Hematopoietic multipotent progenitor cell treated with erythropoietin and hydrocortisone succinate and interleukin-3 and kit ligand, for 8 days (in vitro differentiated cells): ENCODE measurements at regions not wholly inside any gene's neighbourhood (a gene's known extent, or its start where the extent isn't known, plus 50 kb on each side); places are given as distances from the start of the nearest gene placed in this dataset.

Experiments used
- DNase-seq: peaks from one replicate; pipeline ENCODE4 v3.0.0-alpha.2; 2015

DNA sequence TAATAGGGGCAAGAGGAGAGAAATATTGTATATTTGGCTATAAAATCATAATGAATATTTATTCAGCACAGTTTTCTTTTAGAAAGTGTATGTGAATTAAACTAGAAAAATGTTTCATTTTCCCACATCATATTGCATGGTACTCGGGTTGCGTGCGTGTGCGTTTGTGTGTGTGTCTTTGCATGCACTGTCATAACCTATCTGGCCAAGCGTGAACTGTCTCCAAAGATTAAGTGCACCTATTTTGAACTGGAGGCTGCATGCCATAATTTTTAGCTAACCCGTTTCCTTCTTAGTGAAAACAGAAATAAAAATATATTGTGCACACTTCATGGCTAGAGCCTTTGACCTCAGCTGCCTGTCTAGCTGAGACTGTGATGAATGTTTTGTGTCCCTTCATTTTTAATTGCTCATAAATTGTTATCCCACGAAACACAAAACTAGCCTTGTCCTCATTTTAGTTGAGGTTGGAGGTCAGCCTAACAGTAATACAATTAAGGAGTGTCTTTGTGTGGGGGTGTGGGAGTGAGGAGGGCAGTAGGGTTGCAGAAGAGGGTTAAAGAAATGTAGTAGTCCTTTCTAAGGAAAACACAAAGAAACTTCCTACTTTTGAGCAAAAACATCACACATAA is 336.1 kb upstream of the POU3F2 start:
- no peak for DNase-seq

GRCh38 chr6:98498866-98499265 is 335.5 kb upstream of the POU3F2 start:
- no peak for DNase-seq

DNA sequence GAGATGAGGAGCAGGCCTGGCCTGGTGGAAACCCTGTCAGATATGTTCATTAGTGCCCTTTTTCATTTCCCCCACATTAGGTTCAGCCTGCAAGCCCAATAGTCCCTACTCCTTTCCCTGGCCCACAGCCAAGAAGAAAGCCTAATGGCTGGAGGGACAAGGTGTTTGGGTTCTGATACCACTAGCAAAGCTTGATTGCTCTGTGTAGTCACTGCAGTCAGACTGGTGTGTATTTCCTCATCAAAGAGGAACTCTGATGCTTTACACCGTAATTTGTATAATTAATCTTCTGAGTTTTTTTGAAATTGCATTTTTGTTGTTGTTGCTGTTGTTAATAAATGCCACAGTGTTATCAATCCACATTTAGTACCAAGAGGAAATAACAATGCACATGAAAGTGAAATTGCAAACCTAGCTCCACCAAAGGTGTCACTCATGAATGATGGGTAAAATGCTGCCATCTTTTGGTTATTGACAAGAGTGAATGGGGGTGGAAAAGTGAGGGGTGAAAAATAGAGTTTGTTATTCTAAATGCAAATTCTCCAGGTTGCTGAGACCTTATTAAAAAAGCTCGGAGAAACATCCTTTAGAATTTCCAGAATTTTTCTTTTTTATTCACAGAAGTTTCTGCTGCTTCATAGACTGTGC is 320.2 kb upstream of the POU3F2 start:
- DNase-seq, result no peak

DNA sequence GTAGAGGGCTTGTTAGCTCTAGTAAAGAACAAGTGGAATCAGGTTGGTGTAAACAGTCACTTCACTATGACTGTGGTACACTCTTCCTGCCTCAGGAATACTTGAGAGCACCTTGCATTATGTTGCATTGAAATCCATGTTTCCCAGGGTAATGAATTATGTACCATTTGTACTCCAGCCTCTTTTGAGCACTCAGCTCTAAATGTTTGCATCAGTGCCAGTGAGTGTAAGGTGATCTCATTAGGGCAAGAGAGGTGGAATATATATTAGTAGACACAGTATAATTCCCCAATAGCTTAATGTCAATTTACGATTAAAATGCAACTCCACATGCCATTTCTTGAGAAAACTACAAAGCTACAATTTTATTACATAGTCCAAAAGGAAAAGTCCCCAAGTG is 319.6 kb upstream of the POU3F2 start:
- DNase-seq, result no peak

DNA sequence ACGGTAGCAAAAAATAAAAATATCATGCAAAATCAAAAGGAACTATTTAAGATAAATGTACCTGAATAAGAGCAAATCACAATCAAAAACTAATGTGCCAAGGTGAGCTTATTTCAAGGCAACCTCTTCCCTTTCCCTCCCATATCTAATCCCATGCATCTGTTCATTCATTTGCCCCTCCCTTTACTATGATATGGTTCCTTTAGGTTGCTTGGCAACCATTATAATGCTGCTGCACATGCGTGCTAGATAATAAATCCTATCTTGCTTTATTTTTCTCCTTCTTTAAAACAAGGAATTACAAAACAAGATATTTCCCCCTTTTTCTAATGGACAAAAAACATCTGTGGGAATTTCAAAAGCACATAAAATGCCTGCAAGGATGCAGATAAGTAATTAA is 318.2 kb upstream of the POU3F2 start:
- DNase-seq, result no peak

GRCh38 chr6:98516866-98517265 is 317.5 kb upstream of the POU3F2 start:
- no peak for DNase-seq

GRCh38 chr6:98525860-98526259 is 308.5 kb upstream of the POU3F2 start:
- no peak for DNase-seq

- no peak for DNase-seq
These were observed 307.9 kb upstream of the POU3F2 start for GRCh38 chr6:98526465-98526864.

DNA sequence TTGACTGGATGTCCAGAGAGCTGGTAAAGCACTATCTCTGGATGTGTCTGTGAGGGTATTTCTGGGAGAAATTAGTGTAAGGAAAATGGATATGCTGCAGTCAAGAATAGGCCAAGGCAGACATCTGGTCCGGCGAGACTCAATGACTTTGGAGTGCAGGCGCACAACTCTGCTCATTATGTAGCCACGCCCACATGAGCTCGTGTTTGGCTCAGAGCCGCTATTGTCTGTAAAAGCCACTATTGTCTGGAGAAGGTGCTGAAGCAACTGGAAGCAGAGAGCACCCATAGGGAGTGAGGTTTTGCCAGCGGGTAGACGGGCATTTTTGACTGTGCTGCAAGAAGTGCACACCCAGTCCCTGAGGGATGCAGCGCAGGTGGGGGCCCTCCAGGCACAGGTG is 305.0 kb upstream of the POU3F2 start:
- DNase-seq, result no peak

DNA sequence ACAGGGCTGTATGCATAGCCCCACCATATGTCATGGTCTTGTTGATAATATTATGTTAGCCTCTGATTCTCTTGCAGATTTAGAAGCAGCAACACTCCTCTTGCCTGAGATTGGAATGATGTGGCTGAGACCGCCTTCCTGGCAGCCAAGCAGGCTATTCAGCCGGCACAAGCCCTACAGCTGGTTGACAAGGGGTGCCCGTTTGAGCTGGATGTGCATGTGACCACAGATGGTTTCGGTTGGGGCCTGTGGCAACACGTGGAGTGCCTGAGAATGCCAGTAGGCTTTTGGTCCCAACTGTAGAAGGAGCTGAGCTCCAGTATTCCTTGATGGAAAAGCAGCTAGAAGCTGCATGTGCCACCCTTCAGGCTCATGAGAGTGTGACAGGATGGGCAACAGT is 303.6 kb upstream of the POU3F2 start:
- no peak for DNase-seq

GRCh38 chr6:98532004-98532403 is 302.4 kb upstream of the POU3F2 start:
- no peak for DNase-seq

GRCh38 chr6:98539741-98540140 is 294.6 kb upstream of the POU3F2 start:
- DNase-seq, result no peak

DNA sequence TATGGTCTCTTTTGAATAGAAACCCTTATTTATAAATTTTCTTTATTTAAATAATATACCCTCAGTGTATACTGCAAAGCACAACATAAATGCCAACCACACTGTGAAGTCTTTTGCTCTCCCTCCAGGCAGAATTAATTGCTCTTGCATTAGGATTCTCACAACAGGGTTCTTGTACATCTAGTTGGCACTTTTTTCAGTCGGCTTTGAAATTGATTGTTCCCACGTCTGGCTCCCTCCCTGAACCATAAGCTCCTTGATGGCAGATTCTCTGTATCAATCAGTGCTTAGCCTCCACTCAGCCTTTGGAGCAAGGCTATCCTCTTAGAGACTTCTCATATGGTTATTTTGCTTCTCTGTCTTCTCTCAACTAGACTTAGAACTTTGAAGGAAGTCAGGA is 288.0 kb upstream of the POU3F2 start:
- no peak for DNase-seq

- no peak for DNase-seq
These were observed 287.2 kb upstream of the POU3F2 start for GRCh38 chr6:98547151-98547550.

DNA sequence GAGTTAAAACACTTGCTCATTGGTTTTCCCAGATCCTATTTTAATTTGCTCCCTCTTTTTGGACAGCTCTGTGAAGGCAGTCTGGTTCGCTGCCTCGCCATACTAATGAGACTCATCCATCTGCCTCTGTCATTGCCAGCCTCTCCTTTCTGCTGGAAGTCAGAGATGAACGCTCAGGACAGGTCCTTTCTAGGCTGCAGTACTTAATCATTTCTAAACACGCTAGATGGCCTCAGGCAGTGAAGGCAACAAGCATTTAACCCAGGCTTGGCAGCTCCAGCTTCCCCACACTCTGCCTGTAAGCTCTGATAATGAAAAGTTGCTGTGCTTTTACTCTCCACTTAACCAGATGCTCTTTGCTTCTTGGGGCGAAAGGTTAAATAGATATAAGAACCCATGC is 286.7 kb upstream of the POU3F2 start:
- no peak for DNase-seq

DNA sequence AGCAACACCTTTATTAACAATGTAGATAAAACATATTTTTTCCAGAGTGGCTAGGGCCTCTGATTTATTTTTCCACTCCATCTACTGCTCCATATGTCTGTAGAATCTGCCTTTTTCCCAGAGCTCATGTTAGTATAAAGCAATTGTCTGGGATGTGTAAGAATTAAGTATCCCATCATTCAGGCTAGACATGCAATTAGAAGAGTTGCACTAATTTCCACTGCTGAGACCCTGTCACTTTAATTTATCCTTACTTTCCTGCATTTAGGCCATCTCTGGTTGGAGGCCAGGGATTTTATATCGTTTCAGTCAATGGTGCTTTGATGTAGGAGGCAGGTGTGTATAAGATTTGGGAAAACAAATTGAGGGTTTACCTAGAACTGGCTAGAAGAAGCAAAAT is 286.1 kb upstream of the POU3F2 start:
- DNase-seq, result no peak

- DNase-seq, result no peak
These were observed 274.0 kb upstream of the POU3F2 start for GRCh38 chr6:98560418-98560817.

DNA sequence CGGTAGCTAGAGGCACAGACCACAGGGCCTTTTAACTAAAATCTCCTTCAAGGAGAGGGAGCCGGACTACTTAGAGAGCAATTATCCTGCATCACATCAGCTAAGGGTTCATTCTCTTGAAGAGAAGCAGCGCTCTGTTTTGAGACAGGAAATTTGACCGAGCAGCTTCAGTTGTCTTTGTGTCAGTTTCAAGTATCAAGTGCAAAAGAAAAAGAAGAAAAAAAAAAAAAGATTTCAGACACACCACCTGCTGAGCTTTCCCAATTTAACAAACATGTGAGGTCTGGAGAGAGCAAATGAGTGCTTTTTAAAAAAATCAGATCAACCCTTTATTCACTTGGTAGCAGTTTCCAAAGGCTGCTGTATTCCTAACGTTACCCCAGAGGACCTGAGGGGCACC is 273.5 kb upstream of the POU3F2 start:
- DNase-seq, result no peak

GRCh38 chr6:98566126-98566525 is 268.2 kb upstream of the POU3F2 start:
- no peak for DNase-seq

DNA sequence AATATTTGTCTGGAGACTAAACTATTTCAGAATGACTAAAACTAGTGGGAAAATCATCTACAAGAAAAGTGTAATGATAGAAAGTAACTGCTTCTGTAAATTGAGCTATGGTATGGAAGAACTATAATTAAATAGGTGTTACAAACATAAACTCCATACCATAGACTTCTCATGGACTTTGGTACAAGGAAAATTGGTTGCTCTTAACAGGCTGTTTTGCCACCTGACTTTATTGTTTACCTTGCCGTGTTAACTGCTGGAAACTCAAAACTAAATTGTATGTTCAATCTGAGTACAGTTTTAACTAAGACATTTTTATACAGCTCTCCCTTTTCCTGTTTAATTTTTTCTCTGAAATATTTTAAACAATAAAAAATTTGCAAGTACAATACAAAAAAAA is 261.8 kb upstream of the POU3F2 start:
- DNase-seq, result no peak

GRCh38 chr6:98574984-98575383 is 259.4 kb upstream of the POU3F2 start:
- no peak for DNase-seq

GRCh38 chr6:98576791-98577190 is 257.6 kb upstream of the POU3F2 start:
- no peak for DNase-seq

GRCh38 chr6:98578016-98578415 is 256.4 kb upstream of the POU3F2 start:
- no peak for DNase-seq

DNA sequence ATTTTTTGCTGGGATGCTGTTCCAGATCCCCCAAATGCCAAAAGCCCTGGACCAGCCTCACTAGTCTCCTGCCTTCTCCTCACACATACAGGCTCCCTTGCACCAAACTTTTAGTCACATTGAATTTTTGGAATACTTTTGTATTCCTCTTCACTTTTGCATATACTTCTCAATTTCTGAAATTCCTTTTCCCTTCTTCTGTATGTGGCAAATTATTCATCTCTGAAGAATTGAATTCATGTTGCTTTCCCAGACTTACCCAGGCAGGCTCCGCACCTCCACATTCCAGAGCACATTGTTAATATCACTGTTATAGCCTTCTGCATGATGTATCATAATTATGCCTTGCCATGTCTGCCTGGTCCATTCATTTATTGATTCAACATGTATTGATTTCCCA is 255.3 kb upstream of the POU3F2 start:
- no peak for DNase-seq

- DNase-seq, result no peak
These were observed 254.4 kb upstream of the POU3F2 start for GRCh38 chr6:98579941-98580340.
